ENCODE measurements at regions not wholly inside any gene's neighbourhood (a gene's known extent, or its start where the extent isn't known, plus 50 kb on each side); places are given as distances from the start of the nearest gene placed in this dataset.

- DNase-seq (ENCODE audit: low spot score): no peak
- TF ChIP-seq, protein P1, sequence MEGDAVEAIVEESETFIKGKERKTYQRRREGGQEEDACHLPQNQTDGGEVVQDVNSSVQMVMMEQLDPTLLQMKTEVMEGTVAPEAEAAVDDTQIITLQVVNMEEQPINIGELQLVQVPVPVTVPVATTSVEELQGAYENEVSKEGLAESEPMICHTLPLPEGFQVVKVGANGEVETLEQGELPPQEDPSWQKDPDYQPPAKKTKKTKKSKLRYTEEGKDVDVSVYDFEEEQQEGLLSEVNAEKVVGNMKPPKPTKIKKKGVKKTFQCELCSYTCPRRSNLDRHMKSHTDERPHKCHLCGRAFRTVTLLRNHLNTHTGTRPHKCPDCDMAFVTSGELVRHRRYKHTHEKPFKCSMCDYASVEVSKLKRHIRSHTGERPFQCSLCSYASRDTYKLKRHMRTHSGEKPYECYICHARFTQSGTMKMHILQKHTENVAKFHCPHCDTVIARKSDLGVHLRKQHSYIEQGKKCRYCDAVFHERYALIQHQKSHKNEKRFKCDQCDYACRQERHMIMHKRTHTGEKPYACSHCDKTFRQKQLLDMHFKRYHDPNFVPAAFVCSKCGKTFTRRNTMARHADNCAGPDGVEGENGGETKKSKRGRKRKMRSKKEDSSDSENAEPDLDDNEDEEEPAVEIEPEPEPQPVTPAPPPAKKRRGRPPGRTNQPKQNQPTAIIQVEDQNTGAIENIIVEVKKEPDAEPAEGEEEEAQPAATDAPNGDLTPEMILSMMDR (IDR thresholded peaks at IDR 0.05; ENCODE audit: extremely low read depth, missing control alignments): no peak
Measured at GRCh38 chr18:33987206-33987605, 237.5 kb downstream of the NOL4 start.

- DNase-seq (ENCODE audit: low spot score): no peak
- TF ChIP-seq, protein P1 (IDR thresholded peaks at IDR 0.05; ENCODE audit: extremely low read depth, missing control alignments): no peak
Measured at GRCh38 chr18:33983126-33983525, 241.6 kb downstream of the NOL4 start.

DNA sequence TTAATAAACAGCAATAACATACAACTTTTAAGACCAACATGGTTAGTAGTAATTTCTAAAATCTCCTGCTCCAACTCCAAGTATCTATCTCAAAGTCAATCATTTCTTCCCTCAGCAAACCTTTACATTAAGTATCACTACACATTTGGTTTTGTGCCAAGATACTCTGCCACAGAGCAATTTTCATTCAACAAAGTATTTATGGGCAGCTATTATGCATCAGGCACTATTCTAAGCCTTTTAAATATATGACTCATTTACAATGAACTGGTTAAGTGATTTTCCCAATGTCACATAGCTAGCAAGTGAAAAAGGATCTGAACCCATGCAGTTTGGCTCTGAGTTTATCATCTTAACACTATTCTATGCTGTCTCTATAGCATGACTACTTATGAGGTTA lies 264.3 kb downstream of the NOL4 start:
- no peak for DNase-seq (ENCODE audit: low spot score)
- TF ChIP-seq, protein P1 (IDR thresholded peaks at IDR 0.05; ENCODE audit: extremely low read depth, missing control alignments): no peak

GRCh38 chr18:33959609-33960008 lies 265.1 kb downstream of the NOL4 start:
- TF ChIP-seq, protein P1 (IDR thresholded peaks at IDR 0.05; ENCODE audit: extremely low read depth, missing control alignments): no peak
- DNase-seq (ENCODE audit: low spot score): no peak

DNA sequence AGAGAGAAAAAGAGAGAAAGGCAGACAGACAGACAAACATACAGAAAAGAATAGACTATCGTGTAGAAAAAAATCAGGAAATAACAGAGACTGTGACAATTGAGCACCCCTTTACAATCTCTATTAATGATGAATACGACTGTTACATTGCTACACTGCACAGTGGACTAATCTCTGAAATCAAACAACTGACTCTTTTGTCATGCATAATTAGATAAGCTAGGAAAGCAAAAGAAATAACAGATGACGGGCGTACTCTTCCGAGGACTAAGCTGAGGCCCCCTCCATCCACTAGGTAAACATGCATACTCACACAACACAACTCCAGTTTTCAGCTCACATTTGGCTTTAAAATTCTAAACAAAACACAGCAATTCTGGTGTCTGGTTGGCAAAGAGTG lies 267.0 kb downstream of the NOL4 start:
- TF ChIP-seq, protein P1 (IDR thresholded peaks at IDR 0.05; ENCODE audit: extremely low read depth, missing control alignments): no peak
- no peak for DNase-seq (ENCODE audit: low spot score)

GRCh38 chr18:33951031-33951430 lies 273.7 kb downstream of the NOL4 start:
- TF ChIP-seq, protein P1 (IDR thresholded peaks at IDR 0.05; ENCODE audit: extremely low read depth, missing control alignments): no peak
- DNase-seq (ENCODE audit: low spot score): no peak

- no peak for DNase-seq (ENCODE audit: low spot score)
- TF ChIP-seq, protein P1 (IDR thresholded peaks at IDR 0.05; ENCODE audit: extremely low read depth, missing control alignments): no peak
Measured at GRCh38 chr18:33946336-33946735, 278.4 kb downstream of the NOL4 start.

Data from GM20000 (cell line).